ENCODE measurements at regions not wholly inside any gene's neighbourhood (a gene's known extent, or its start where the extent isn't known, plus 50 kb on each side); places are given as distances from the start of the nearest gene placed in this dataset.

DNA sequence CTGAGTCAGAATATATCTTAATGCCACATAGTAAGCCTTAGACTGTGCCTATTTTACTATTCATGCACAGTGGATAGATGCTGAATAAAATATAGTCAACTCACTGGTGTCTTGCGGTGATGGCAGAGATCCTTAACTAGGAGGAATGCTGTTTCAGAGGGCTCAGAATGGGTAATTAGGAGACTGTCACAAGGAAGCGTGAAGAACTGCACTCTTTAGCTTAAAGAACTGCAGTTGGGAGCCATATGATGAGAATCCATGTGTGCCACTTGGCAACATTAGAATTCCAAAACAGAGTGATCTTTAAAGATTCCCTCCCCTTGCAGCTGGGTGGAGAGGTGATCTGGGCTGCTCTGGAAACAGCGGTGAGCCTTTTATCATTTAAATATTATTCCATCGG, 357.6 kb downstream of the MCTP2 start:
- no peak for TF ChIP-seq POLR2A (IDR thresholded peaks at IDR 0.05)
- TF ChIP-seq, protein P1, sequence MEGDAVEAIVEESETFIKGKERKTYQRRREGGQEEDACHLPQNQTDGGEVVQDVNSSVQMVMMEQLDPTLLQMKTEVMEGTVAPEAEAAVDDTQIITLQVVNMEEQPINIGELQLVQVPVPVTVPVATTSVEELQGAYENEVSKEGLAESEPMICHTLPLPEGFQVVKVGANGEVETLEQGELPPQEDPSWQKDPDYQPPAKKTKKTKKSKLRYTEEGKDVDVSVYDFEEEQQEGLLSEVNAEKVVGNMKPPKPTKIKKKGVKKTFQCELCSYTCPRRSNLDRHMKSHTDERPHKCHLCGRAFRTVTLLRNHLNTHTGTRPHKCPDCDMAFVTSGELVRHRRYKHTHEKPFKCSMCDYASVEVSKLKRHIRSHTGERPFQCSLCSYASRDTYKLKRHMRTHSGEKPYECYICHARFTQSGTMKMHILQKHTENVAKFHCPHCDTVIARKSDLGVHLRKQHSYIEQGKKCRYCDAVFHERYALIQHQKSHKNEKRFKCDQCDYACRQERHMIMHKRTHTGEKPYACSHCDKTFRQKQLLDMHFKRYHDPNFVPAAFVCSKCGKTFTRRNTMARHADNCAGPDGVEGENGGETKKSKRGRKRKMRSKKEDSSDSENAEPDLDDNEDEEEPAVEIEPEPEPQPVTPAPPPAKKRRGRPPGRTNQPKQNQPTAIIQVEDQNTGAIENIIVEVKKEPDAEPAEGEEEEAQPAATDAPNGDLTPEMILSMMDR (IDR thresholded peaks at IDR 0.05), result no peak
